Keratinocyte (primary cell): ENCODE measurements at regions not wholly inside any gene's neighbourhood (a gene's known extent, or its start where the extent isn't known, plus 50 kb on each side); places are given as distances from the start of the nearest gene placed in this dataset.

Experiments
- EZH2 ChIP-seq: IDR thresholded peaks from one replicate; pipeline ENCODE4 v1.6.1; 2012; ENCODE audit warnings: inconsistent platforms, mild to moderate bottlenecking, low read length, moderate library complexity
- TF ChIP-seq, protein P1 (sequence below), 3 experiments: IDR thresholded peaks in 1 of 3; conservative IDR thresholded peaks in 1 of 3; optimal IDR thresholded peaks in 1 of 3; 2 replicates in 2 of 3; 3 replicates in 1 of 3; pipeline versions ENCODE3 to v1.5.1; 2011; ENCODE audit warnings: low read length in 3 of 3, mild to moderate bottlenecking in 3 of 3, moderate library complexity in 2 of 3, control low read depth in 1 of 3, inconsistent platforms in 1 of 3; ENCODE audit not compliant: insufficient read depth in 2 of 3; ENCODE audit errors: extremely low read depth in 1 of 3

DNA sequence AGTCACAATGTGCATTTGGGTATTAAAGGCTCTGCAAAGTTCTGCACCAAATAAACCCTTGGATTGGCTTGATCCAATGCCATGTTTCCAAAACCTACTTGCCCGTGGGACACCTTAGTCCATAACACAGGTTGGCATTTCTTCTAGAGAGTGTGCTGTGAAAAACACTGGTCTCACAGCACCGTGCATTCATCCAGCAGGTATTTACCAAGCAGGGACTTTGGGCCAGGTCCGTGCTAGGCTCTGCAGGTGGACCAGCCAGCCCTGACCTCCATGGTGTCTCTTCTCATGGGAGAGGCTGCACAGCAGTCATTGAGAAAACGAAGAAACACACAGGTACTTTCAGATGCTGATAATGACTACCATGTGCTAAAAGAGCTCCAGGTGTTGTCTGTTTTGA, 112.6 kb downstream of the CDH26 start:
- TF ChIP-seq, protein P1, sequence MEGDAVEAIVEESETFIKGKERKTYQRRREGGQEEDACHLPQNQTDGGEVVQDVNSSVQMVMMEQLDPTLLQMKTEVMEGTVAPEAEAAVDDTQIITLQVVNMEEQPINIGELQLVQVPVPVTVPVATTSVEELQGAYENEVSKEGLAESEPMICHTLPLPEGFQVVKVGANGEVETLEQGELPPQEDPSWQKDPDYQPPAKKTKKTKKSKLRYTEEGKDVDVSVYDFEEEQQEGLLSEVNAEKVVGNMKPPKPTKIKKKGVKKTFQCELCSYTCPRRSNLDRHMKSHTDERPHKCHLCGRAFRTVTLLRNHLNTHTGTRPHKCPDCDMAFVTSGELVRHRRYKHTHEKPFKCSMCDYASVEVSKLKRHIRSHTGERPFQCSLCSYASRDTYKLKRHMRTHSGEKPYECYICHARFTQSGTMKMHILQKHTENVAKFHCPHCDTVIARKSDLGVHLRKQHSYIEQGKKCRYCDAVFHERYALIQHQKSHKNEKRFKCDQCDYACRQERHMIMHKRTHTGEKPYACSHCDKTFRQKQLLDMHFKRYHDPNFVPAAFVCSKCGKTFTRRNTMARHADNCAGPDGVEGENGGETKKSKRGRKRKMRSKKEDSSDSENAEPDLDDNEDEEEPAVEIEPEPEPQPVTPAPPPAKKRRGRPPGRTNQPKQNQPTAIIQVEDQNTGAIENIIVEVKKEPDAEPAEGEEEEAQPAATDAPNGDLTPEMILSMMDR (optimal IDR thresholded peaks at IDR 0.05 in 1 of 3, IDR thresholded peaks at IDR 0.05 in 1 of 3, conservative IDR thresholded peaks at IDR 0.05 in 1 of 3; ENCODE audit: extremely low read depth in 1 of 3, insufficient read depth in 2 of 3, low read length in 3 of 3), result no peak
- no peak for TF ChIP-seq EZH2
